Dermis microvascular lymphatic vessel endothelial cell (primary cell): ENCODE measurements at regions not wholly inside any gene's neighbourhood (a gene's known extent, or its start where the extent isn't known, plus 50 kb on each side); places are given as distances from the start of the nearest gene placed in this dataset.
"Not testable (repeated sequence)": the region's sequence is repeated elsewhere in the genome, so short reads cannot be mapped to it uniquely, and the experiment has no call there.

Source experiments
- DNase-seq, 2 donors: peaks; one replicate each; pipeline versions ENCODE4 v3.0.0 to v3.0.0-alpha.2; 2010; ENCODE audit warnings: low read depth in 2 of 2

- no peak for DNase-seq
Observed at GRCh38 chr9:75456698-75457097, 368.4 kb downstream of the OSTF1 start.

GRCh38 chr9:75457474-75458011 is 369.2 kb downstream of the OSTF1 start:
- DNase-seq, result no peak

GRCh38 chr9:75459311-75459710 is 371.0 kb downstream of the OSTF1 start:
- DNase-seq, result not testable (repeated sequence)

- no peak for DNase-seq
Observed at GRCh38 chr9:75461183-75461582, 372.9 kb downstream of the OSTF1 start.

GRCh38 chr9:75462866-75463265 is 374.6 kb downstream of the OSTF1 start:
- no peak for DNase-seq

GRCh38 chr9:75463871-75464270 is 375.6 kb downstream of the OSTF1 start:
- DNase-seq, result no peak

GRCh38 chr9:75464726-75465125 is 376.4 kb downstream of the OSTF1 start:
- DNase-seq, result no peak

GRCh38 chr9:75467142-75467541 is 378.8 kb downstream of the OSTF1 start:
- DNase-seq, result no peak

- DNase-seq, result no peak
Observed at GRCh38 chr9:75471549-75472114, 383.3 kb downstream of the OSTF1 start.

GRCh38 chr9:75482566-75482965 is 394.3 kb downstream of the OSTF1 start:
- DNase-seq, result no peak

GRCh38 chr9:75483636-75484035 is 395.3 kb downstream of the OSTF1 start:
- peak in 1 of 2 donors; percentile 0 for DNase-seq

GRCh38 chr9:75487856-75488718 is 399.8 kb downstream of the OSTF1 start:
- DNase-seq, result no peak

- DNase-seq, result no peak
Observed at GRCh38 chr9:75488719-75489110, 400.4 kb downstream of the OSTF1 start.

- no peak for DNase-seq
Observed at GRCh38 chr9:75490326-75490725, 400.1 kb upstream of the PCSK5 start.

- no peak for DNase-seq
Observed at GRCh38 chr9:75491533-75491932, 398.9 kb upstream of the PCSK5 start.

GRCh38 chr9:75499812-75500211 is 390.7 kb upstream of the PCSK5 start:
- DNase-seq, result no peak

GRCh38 chr9:75500479-75500878 is 390.0 kb upstream of the PCSK5 start:
- no peak for DNase-seq

- DNase-seq, result not testable (repeated sequence)
Observed at GRCh38 chr9:75500940-75501339, 389.5 kb upstream of the PCSK5 start.

- DNase-seq, result no peak
Observed at GRCh38 chr9:75504721-75505120, 385.8 kb upstream of the PCSK5 start.

GRCh38 chr9:75505654-75506053 is 384.8 kb upstream of the PCSK5 start:
- no peak for DNase-seq

- no peak for DNase-seq
Observed at GRCh38 chr9:75529463-75529862, 361.0 kb upstream of the PCSK5 start.

- no peak for DNase-seq
Observed at GRCh38 chr9:75531588-75531987, 358.9 kb upstream of the PCSK5 start.
